ENCODE measurements at regions not wholly inside any gene's neighbourhood (a gene's known extent, or its start where the extent isn't known, plus 50 kb on each side); places are given as distances from the start of the nearest gene placed in this dataset.
"Not testable (repeated sequence)": the region's sequence is repeated elsewhere in the genome, so short reads cannot be mapped to it uniquely, and the experiment has no call there.

- no peak for DNase-seq
Measured at GRCh38 chrX:129071390-129071789, 451.9 kb downstream of the SMARCA1 start.

GRCh38 chrX:129065895-129066294 lies 457.4 kb downstream of the SMARCA1 start:
- DNase-seq = no peak

GRCh38 chrX:129058405-129058804 lies 464.9 kb downstream of the SMARCA1 start:
- DNase-seq = no peak

- DNase-seq = no peak
Measured at GRCh38 chrX:129043138-129043537, 480.2 kb downstream of the SMARCA1 start.

GRCh38 chrX:129041319-129041718 lies 482.0 kb downstream of the SMARCA1 start:
- no peak for DNase-seq

- DNase-seq = no peak
Measured at GRCh38 chrX:129040124-129040523, 483.2 kb downstream of the SMARCA1 start.

GRCh38 chrX:129039176-129039575 lies 484.1 kb downstream of the SMARCA1 start:
- no peak for DNase-seq

- no peak for DNase-seq
Measured at GRCh38 chrX:129037389-129037788, 485.9 kb downstream of the SMARCA1 start.

- no peak for DNase-seq
Measured at GRCh38 chrX:129035180-129035579, 488.1 kb downstream of the SMARCA1 start.

- no peak for DNase-seq
Measured at GRCh38 chrX:129034196-129034595, 489.1 kb downstream of the SMARCA1 start.

- DNase-seq = no peak
Measured at GRCh38 chrX:129026202-129026601, 497.1 kb downstream of the SMARCA1 start.

GRCh38 chrX:129025376-129025775 lies 497.9 kb downstream of the SMARCA1 start:
- no peak for DNase-seq

- no peak for DNase-seq
Measured at GRCh38 chrX:129019412-129019811, 503.9 kb downstream of the SMARCA1 start.

- no peak for DNase-seq
Measured at GRCh38 chrX:129015381-129015780, 507.9 kb downstream of the SMARCA1 start.

GRCh38 chrX:129013574-129013973 lies 509.7 kb downstream of the SMARCA1 start:
- no peak for DNase-seq

- no peak for DNase-seq
Measured at GRCh38 chrX:129007631-129008030, 515.7 kb downstream of the SMARCA1 start.

GRCh38 chrX:129006491-129006890 lies 516.8 kb downstream of the SMARCA1 start:
- no peak for DNase-seq

- no peak for DNase-seq
Measured at GRCh38 chrX:129000797-129001196, 522.5 kb downstream of the SMARCA1 start.

GRCh38 chrX:129000018-129000417 lies 523.3 kb downstream of the SMARCA1 start:
- no peak for DNase-seq

GRCh38 chrX:128992107-128992971 lies 531.0 kb downstream of the SMARCA1 start:
- DNase-seq = no peak

- DNase-seq = no peak
Measured at GRCh38 chrX:128975745-128976144, 547.5 kb downstream of the SMARCA1 start.

GRCh38 chrX:128973033-128973432 lies 550.3 kb downstream of the SMARCA1 start:
- no peak for DNase-seq

- no peak for DNase-seq
Measured at GRCh38 chrX:128961290-128961689, 562.0 kb downstream of the SMARCA1 start.

GRCh38 chrX:128954697-128955096 lies 568.6 kb downstream of the SMARCA1 start:
- not testable (repeated sequence) for DNase-seq

- no peak for DNase-seq
Measured at GRCh38 chrX:128931071-128931470, 592.2 kb downstream of the SMARCA1 start.
